Embryonic facial prominence (tissue), 1 donor: ENCODE measurements at regions not wholly inside any gene's neighbourhood (a gene's known extent, or its start where the extent isn't known, plus 50 kb on each side); places are given as distances from the start of the nearest gene placed in this dataset.

Experiments used
- DNase-seq: peaks from one replicate; pipeline ENCODE4 v3.0.0-alpha.2; 2016; ENCODE audit errors: extremely low spot score

GRCh38 chr7:28231176-28231575, 50.6 kb upstream of the JAZF1 start:
- no peak for DNase-seq

- DNase-seq: no peak
Observed at GRCh38 chr7:28236560-28236959, 56.0 kb upstream of the JAZF1 start.

GRCh38 chr7:28237363-28237762, 56.8 kb upstream of the JAZF1 start:
- no peak for DNase-seq

GRCh38 chr7:28239823-28240204, 59.2 kb upstream of the JAZF1 start:
- no peak for DNase-seq

GRCh38 chr7:28240481-28240880, 59.9 kb upstream of the JAZF1 start:
- DNase-seq: no peak

- no peak for DNase-seq
Observed at GRCh38 chr7:28243861-28244260, 63.3 kb upstream of the JAZF1 start.

GRCh38 chr7:28245123-28245878, 64.7 kb upstream of the JAZF1 start:
- DNase-seq: no peak

- DNase-seq: peak; percentile 11
Observed at GRCh38 chr7:28246921-28247461, 66.4 kb upstream of the JAZF1 start.

- no peak for DNase-seq
Observed at GRCh38 chr7:28258240-28258639, 77.6 kb upstream of the JAZF1 start.

GRCh38 chr7:28260969-28261368, 80.4 kb upstream of the JAZF1 start:
- DNase-seq: no peak

- no peak for DNase-seq
Observed at GRCh38 chr7:28263622-28264271, 83.2 kb upstream of the JAZF1 start.

GRCh38 chr7:28266402-28266801, 85.8 kb upstream of the JAZF1 start:
- no peak for DNase-seq

GRCh38 chr7:28267012-28267411, 86.4 kb upstream of the JAZF1 start:
- no peak for DNase-seq

- no peak for DNase-seq
Observed at GRCh38 chr7:28269700-28270361, 89.2 kb upstream of the JAZF1 start.

GRCh38 chr7:28270536-28270935, 89.9 kb upstream of the JAZF1 start:
- no peak for DNase-seq

- DNase-seq: no peak
Observed at GRCh38 chr7:28272461-28272877, 91.9 kb upstream of the JAZF1 start.

- no peak for DNase-seq
Observed at GRCh38 chr7:28276298-28276697, 95.7 kb upstream of the JAZF1 start.

GRCh38 chr7:28277364-28277763, 96.8 kb upstream of the JAZF1 start:
- no peak for DNase-seq

GRCh38 chr7:28277958-28278357, 97.4 kb upstream of the JAZF1 start:
- no peak for DNase-seq

- no peak for DNase-seq
Observed at GRCh38 chr7:28280516-28280915, 99.9 kb upstream of the JAZF1 start.

- no peak for DNase-seq
Observed at GRCh38 chr7:28290496-28290895, 109.9 kb upstream of the JAZF1 start.

GRCh38 chr7:28291559-28291958, 111.0 kb upstream of the JAZF1 start:
- no peak for DNase-seq
